RKO (cell line): ENCODE measurements at regions not wholly inside any gene's neighbourhood (a gene's known extent, or its start where the extent isn't known, plus 50 kb on each side); places are given as distances from the start of the nearest gene placed in this dataset.

Source experiments
- DNase-seq: peaks from one replicate; pipeline ENCODE4 v3.0.0-alpha.2; 2016; ENCODE audit warnings: low spot score

GRCh38 chr5:105413406-105413990 is 1850.9 kb upstream of the NUDT12 start:
- DNase-seq: no peak

- no peak for DNase-seq
Measured at GRCh38 chr5:105409695-105410094, 1847.1 kb upstream of the NUDT12 start.

GRCh38 chr5:105407200-105407599 is 1844.6 kb upstream of the NUDT12 start:
- DNase-seq: no peak

GRCh38 chr5:105397749-105398148 is 1835.2 kb upstream of the NUDT12 start:
- no peak for DNase-seq

GRCh38 chr5:105392710-105393149 is 1830.1 kb upstream of the NUDT12 start:
- DNase-seq: no peak

GRCh38 chr5:105392122-105392709 is 1829.6 kb upstream of the NUDT12 start:
- DNase-seq: no peak

- DNase-seq: no peak
Measured at GRCh38 chr5:105380126-105380525, 1817.5 kb upstream of the NUDT12 start.

- DNase-seq: no peak
Measured at GRCh38 chr5:105371169-105371568, 1808.6 kb upstream of the NUDT12 start.

- DNase-seq: no peak
Measured at GRCh38 chr5:105350486-105351140, 1788.0 kb upstream of the NUDT12 start.

GRCh38 chr5:105331558-105331957 is 1769.0 kb upstream of the NUDT12 start:
- no peak for DNase-seq

- DNase-seq: no peak
Measured at GRCh38 chr5:105330185-105330584, 1767.6 kb upstream of the NUDT12 start.

GRCh38 chr5:105304859-105305258 is 1742.3 kb upstream of the NUDT12 start:
- DNase-seq: no peak

GRCh38 chr5:105288946-105289345 is 1726.4 kb upstream of the NUDT12 start:
- peak; percentile 24 for DNase-seq

GRCh38 chr5:105283134-105283533 is 1720.5 kb upstream of the NUDT12 start:
- DNase-seq: no peak

- peak; percentile 21 for DNase-seq
Measured at GRCh38 chr5:105274079-105274478, 1711.5 kb upstream of the NUDT12 start.

- no peak for DNase-seq
Measured at GRCh38 chr5:105263515-105263914, 1700.9 kb upstream of the NUDT12 start.

- DNase-seq: no peak
Measured at GRCh38 chr5:105259581-105260217, 1697.1 kb upstream of the NUDT12 start.

GRCh38 chr5:105238561-105238960 is 1676.0 kb upstream of the NUDT12 start:
- peak; percentile 57 for DNase-seq

GRCh38 chr5:105230516-105231157 is 1668.0 kb upstream of the NUDT12 start:
- DNase-seq: no peak

- DNase-seq: no peak
Measured at GRCh38 chr5:105218018-105218417, 1655.4 kb upstream of the NUDT12 start.

- no peak for DNase-seq
Measured at GRCh38 chr5:105213078-105213477, 1650.5 kb upstream of the NUDT12 start.

- DNase-seq: no peak
Measured at GRCh38 chr5:105207066-105207465, 1644.5 kb upstream of the NUDT12 start.

GRCh38 chr5:105197531-105197930 is 1634.9 kb upstream of the NUDT12 start:
- no peak for DNase-seq
